LNCaP clone FGC (cell line): ENCODE measurements at regions not wholly inside any gene's neighbourhood (a gene's known extent, or its start where the extent isn't known, plus 50 kb on each side); places are given as distances from the start of the nearest gene placed in this dataset.

Experiments
- DNase-seq: peaks from one replicate; pipeline ENCODE4 v3.0.0-alpha.2; 2011; ENCODE audit warnings: low read depth
- H3K4me3 ChIP-seq: 2 replicates; pipeline ENCODE4 v1.5.1; 2011; ENCODE audit warnings: mild to moderate bottlenecking, low read depth, low read length, control low read depth
- CTCF ChIP-seq: IDR thresholded peaks from 2 replicates; pipeline ENCODE4 v1.5.1; 2012; ENCODE audit warnings: mild to moderate bottlenecking; ENCODE audit not compliant: control insufficient read depth, insufficient read depth; ENCODE audit errors: extremely low read depth

GRCh38 chr18:10367836-10368235 lies 86.6 kb upstream of the APCDD1 start:
- no peak for DNase-seq
- no peak for TF ChIP-seq CTCF
- H3K4me3 ChIP-seq: no peak overlapping the region

GRCh38 chr18:10368456-10369453 lies 85.7 kb upstream of the APCDD1 start:
- DNase-seq: no peak
- no peak overlapping the region for H3K4me3 ChIP-seq
- TF ChIP-seq CTCF: no peak

- TF ChIP-seq CTCF: no peak
- no peak overlapping the region for H3K4me3 ChIP-seq
- no peak for DNase-seq
These were observed 83.7 kb upstream of the APCDD1 start for GRCh38 chr18:10370716-10371115.

GRCh38 chr18:10371165-10371564 lies 83.3 kb upstream of the APCDD1 start:
- no peak for DNase-seq
- TF ChIP-seq CTCF: no peak
- H3K4me3 ChIP-seq: no peak overlapping the region

DNA sequence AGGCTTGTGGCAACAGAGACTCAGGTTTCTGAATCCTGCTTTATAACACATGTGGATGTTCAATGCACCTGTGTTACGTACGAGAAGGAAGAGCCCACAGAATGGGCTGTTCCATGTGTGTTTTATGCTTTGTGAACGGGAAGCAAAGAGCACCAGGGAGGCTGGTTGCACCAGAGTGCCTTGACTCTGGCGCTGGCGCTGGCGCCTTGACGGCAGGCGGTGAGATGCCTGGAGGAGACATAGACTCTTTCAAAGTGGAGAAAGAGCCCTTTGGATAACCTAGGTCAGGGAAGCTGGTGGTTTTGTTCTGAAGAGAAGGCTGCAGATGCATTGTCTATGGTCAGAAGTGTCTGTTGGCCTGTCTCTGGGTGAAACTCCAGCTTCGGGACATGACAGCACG lies 80.2 kb upstream of the APCDD1 start:
- no peak overlapping the region for H3K4me3 ChIP-seq
- TF ChIP-seq CTCF: no peak
- DNase-seq: no peak

DNA sequence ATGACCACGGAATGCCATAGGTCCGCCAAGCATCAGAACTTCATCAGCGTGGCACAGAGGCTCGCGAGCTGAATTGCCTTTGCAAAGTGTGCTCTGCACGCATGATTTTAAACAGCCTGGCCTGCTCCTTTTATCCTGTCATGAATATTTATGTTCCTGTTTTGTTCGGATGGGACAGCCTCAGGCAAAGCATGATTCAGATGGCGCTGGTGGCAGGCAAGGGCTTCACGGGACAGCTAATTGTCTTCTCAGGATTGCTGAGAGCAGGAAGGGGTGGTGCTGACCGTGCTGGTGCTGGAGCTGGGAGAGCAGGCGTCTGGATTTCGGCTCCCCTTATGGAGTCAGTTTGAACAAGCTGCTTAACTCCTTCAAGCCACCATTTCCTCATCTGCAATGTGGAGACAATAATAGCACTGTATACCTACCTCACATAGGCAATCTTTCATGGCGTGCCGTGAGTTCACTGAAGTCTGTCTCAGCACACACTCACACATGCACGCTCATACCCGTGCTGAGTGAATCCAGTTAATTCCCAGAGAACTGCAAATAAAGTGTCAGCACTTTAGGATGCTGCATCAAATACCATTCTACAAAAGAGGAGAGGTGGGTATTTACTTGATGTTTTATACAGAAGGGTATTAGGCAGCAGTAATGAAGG lies 79.7 kb upstream of the APCDD1 start:
- TF ChIP-seq CTCF: no peak
- no peak overlapping the region for H3K4me3 ChIP-seq
- no peak for DNase-seq

DNA sequence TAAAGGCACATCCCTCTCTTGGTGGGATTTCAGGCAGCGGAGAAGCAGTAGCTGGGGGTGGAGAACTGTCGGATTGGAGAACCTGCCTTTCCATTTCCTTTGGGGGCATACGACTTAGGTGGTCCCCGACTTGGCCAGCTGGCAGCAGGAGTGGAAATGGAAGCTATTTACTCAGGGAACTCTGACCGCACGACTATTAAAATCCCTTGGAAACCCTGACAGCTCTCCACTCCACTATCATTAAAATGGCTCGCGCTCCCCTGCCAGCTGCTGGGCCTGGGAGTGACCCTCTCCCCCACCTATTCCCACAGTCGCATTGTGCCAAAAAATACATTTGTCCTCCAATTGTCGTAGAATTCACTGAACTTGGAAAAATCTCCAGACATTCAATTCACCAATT lies 77.7 kb upstream of the APCDD1 start:
- no peak for DNase-seq
- no peak for TF ChIP-seq CTCF
- no peak overlapping the region for H3K4me3 ChIP-seq
